ENCODE measurements at regions not wholly inside any gene's neighbourhood (a gene's known extent, or its start where the extent isn't known, plus 50 kb on each side); places are given as distances from the start of the nearest gene placed in this dataset.

- no peak for TF ChIP-seq ZBTB21 (CRISPR knock-in tag; IDR thresholded peaks at IDR 0.05; ENCODE audit: borderline replicate concordance)
- TF ChIP-seq, protein P1, sequence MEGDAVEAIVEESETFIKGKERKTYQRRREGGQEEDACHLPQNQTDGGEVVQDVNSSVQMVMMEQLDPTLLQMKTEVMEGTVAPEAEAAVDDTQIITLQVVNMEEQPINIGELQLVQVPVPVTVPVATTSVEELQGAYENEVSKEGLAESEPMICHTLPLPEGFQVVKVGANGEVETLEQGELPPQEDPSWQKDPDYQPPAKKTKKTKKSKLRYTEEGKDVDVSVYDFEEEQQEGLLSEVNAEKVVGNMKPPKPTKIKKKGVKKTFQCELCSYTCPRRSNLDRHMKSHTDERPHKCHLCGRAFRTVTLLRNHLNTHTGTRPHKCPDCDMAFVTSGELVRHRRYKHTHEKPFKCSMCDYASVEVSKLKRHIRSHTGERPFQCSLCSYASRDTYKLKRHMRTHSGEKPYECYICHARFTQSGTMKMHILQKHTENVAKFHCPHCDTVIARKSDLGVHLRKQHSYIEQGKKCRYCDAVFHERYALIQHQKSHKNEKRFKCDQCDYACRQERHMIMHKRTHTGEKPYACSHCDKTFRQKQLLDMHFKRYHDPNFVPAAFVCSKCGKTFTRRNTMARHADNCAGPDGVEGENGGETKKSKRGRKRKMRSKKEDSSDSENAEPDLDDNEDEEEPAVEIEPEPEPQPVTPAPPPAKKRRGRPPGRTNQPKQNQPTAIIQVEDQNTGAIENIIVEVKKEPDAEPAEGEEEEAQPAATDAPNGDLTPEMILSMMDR (IDR thresholded peaks at IDR 0.05) = no peak
- no peak for TF ChIP-seq ZNF317 (CRISPR knock-in tag; IDR thresholded peaks at IDR 0.05; ENCODE audit: borderline replicate concordance, low read depth)
- TF ChIP-seq ZNF121 (CRISPR knock-in tag; IDR thresholded peaks at IDR 0.05) = no peak
- no peak for TF ChIP-seq NFE2L1 (CRISPR knock-in tag; IDR thresholded peaks at IDR 0.05)
- TF ChIP-seq, protein P2, sequence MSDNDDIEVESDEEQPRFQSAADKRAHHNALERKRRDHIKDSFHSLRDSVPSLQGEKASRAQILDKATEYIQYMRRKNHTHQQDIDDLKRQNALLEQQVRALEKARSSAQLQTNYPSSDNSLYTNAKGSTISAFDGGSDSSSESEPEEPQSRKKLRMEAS (CRISPR knock-in tag; IDR thresholded peaks at IDR 0.05) = no peak
- TF ChIP-seq ZNF416 (CRISPR knock-in tag; IDR thresholded peaks at IDR 0.05) = no peak
- TF ChIP-seq SP1 (CRISPR knock-in tag; conservative IDR thresholded peaks at IDR 0.05) = no peak
- TF ChIP-seq TCF7 (CRISPR knock-in tag; IDR thresholded peaks at IDR 0.05; ENCODE audit: low read depth) = no peak
- TF ChIP-seq CREB1 (CRISPR knock-in tag; IDR thresholded peaks at IDR 0.05) = no peak
Measured at GRCh38 chr4:126047114-126047513, 732.4 kb downstream of the FAT4 start.
